ACC112 (cell line): ENCODE measurements at regions not wholly inside any gene's neighbourhood (a gene's known extent, or its start where the extent isn't known, plus 50 kb on each side); places are given as distances from the start of the nearest gene placed in this dataset.
A peak's percentile ranks its signal among the peaks of the same experiment; 100 is the strongest.

Experiments
- H2AFZ ChIP-seq: fragments of 200-600 bp; sonication (generic); one replicate; pipeline ENCODE4 v1.6.0; 2017; ENCODE audit warnings: antibody characterized with exemption, low read length; ENCODE audit not compliant: unreplicated experiment
- H3K27ac ChIP-seq: fragments of 200-600 bp; sonication (generic); 2 replicates; pipeline ENCODE4 v1.5.1; 2014; ENCODE audit warnings: low read depth, mild to moderate bottlenecking, antibody characterized with exemption, low read length, moderate library complexity
- H3K27me3 ChIP-seq: fragments of 200-600 bp; sonication (generic); 2 replicates; pipeline ENCODE4 v1.6.1; 2014; ENCODE audit warnings: mild to moderate bottlenecking, antibody characterized with exemption, low read length, moderate library complexity, mixed read lengths; ENCODE audit not compliant: insufficient read depth
- H3K36me3 ChIP-seq: fragments of 200-600 bp; sonication (generic); 2 replicates; pipeline ENCODE4 v1.6.1; 2016; ENCODE audit warnings: mild to moderate bottlenecking, antibody characterized with exemption, low read length, moderate library complexity, mixed read lengths; ENCODE audit not compliant: insufficient read depth
- H3K4me1 ChIP-seq: fragments of 200-600 bp; sonication (generic); one replicate; pipeline ENCODE4 v1.6.1; 2016; ENCODE audit warnings: low read length, mixed read lengths; ENCODE audit not compliant: insufficient read depth, unreplicated experiment, control insufficient read depth
- H3K4me3 ChIP-seq: fragments of 200-600 bp; sonication (generic); 2 replicates; pipeline ENCODE4 v1.5.1; 2014; ENCODE audit warnings: mild to moderate bottlenecking, low read depth, low read length
- H3K79me2 ChIP-seq: fragments of 200-600 bp; sonication (generic); one replicate; pipeline ENCODE4 v1.6.0; 2016; ENCODE audit warnings: low read length; ENCODE audit not compliant: control insufficient read depth, unreplicated experiment, insufficient read depth

- Histone ChIP-seq H3K36me3 (no peaks in the 10 kb centered on the region), H3K27me3 (no peaks in the 10 kb centered on the region), H3K4me1 (peaks cover 5% of the 10 kb centered on the region), H2AFZ (peak overlapping the region; percentile 4), H3K79me2 (no peaks in the 10 kb centered on the region), H3K27ac (no peak overlapping the region), H3K4me3 (no peak overlapping the region)
Measured at GRCh38 chr15:56832125-56832524, 86.3 kb upstream of the TCF12 start.

- Histone ChIP-seq H3K27me3 (no peaks in the 10 kb centered on the region), H3K79me2 (no peaks in the 10 kb centered on the region), H3K27ac (no peak overlapping the region), H3K4me3 (no peak overlapping the region), H2AFZ (no peak overlapping the region), H3K4me1 (peaks cover 5% of the 10 kb centered on the region), H3K36me3 (no peaks in the 10 kb centered on the region)
Measured at GRCh38 chr15:56831467-56832005, 86.9 kb upstream of the TCF12 start.

DNA sequence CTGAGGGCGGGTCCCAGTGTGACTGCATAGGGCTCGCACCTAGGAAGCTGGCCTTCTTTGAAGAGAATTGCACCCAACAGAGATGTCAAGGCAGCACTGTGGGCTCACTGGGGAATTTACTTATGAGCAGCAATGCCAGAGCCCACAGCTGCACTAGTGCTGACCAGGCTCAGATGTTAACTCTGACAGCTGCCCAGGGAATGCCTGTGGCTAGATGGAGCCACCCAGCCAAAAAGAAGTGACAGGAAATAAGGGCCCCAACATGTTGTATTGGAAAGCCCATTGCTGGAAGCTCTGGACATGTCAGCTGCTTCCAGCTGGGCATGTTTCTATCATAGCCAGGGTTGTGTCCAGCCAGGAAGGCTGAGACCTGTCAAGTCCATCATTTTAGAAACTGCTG is 90.9 kb upstream of the ZNF280D start:
- H2AFZ ChIP-seq, result no peak overlapping the region
- no peak overlapping the region for H3K4me3 ChIP-seq
- no peak overlapping the region for H3K27ac ChIP-seq
- H3K79me2 ChIP-seq, result no peaks in the 10 kb centered on the region
- no peaks in the 10 kb centered on the region for H3K27me3 ChIP-seq
- H3K36me3 ChIP-seq, result no peaks in the 10 kb centered on the region
- H3K4me1 ChIP-seq, result peaks cover 6% of the 10 kb centered on the region

DNA sequence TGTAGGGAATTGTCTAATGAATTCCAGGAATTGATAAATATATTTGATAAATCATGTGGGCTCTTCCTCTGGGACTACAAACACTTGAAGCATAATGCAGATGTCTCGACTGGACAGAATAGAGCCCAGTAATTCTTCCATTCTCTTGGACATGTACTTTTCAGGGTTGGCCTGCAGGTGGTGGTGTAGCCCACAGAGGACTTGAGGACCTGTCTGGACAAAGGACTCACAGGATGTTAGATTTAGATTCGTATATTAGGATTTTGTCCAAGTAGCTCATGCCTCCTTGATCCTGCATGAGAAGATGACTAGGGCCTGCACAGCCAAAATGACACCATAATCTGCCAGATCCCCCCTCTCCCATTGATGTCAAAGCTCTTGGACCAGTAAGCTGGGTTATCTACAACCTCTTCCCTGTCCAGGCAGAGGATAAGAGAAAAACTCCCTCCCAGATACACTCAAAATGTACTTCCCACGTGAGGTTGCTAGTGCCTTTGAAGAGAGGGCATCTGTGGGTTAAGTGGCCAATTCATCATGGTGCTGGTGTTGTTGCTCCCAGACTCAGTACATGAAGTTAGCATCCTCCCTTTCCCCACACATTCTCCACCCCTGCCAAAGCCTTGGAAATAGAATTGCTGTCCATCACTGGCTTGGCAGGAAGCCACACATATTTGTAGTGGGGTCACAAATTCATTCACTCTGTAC is 88.6 kb upstream of the ZNF280D start:
- H3K4me3 ChIP-seq, result no peak overlapping the region

GRCh38 chr15:56820333-56820732 is 87.0 kb upstream of the ZNF280D start:
- Histone ChIP-seq H3K4me3 (no peak overlapping the region), H3K36me3 (no peaks in the 10 kb centered on the region), H3K79me2 (no peaks in the 10 kb centered on the region), H2AFZ (no peak overlapping the region), H3K4me1 (peaks cover 24% of the 10 kb centered on the region), H3K27ac (no peak overlapping the region), H3K27me3 (no peaks in the 10 kb centered on the region)

More for the DNA sequence above, 88.6 kb upstream of the ZNF280D start:
- H2AFZ ChIP-seq, result no peak overlapping the region
- H3K79me2 ChIP-seq, result no peaks in the 10 kb centered on the region
- H3K27me3 ChIP-seq, result no peaks in the 10 kb centered on the region
- H3K36me3 ChIP-seq, result no peaks in the 10 kb centered on the region
- H3K27ac ChIP-seq, result no peak overlapping the region
- peaks cover 20% of the 10 kb centered on the region for H3K4me1 ChIP-seq

- Histone ChIP-seq H3K36me3 (no peaks in the 10 kb centered on the region), H3K4me1 (peaks cover 24% of the 10 kb centered on the region), H3K27ac (peak overlapping the region; percentile 32; the same call in 1 of the 2 replicates), H3K4me3 (peak overlapping the region; percentile 0; the same call in 1 of the 2 replicates), H3K27me3 (no peaks in the 10 kb centered on the region), H2AFZ (peak overlapping the region; percentile 11), H3K79me2 (no peaks in the 10 kb centered on the region)
Measured at GRCh38 chr15:56817321-56818080, 84.2 kb upstream of the ZNF280D start.

DNA sequence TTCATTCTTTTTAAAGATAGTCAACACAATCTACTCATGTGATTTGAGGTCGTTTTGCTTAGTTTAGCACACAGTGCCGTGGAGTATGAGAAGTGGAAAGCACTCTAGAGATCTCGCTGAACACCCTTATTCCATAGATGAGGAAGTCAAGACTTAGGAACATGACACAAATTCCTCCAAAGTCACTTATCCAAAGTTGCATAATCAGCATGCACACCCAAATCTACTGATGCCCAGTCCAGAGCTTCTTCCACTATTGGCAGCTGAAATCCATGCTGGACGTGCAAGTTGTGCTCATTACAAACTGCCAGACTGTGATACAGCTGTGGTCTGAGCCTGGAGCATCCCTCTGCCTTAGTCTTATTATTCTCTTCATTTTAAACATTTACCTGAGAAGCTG is 83.5 kb upstream of the ZNF280D start:
- Histone ChIP-seq H3K27me3 (no peaks in the 10 kb centered on the region), H3K4me3 (peak overlapping the region; percentile 0; the same call in 1 of the 2 replicates), H3K79me2 (no peaks in the 10 kb centered on the region), H3K27ac (no peak overlapping the region), H3K4me1 (peaks cover 18% of the 10 kb centered on the region), H3K36me3 (no peaks in the 10 kb centered on the region), H2AFZ (no peak overlapping the region)

DNA sequence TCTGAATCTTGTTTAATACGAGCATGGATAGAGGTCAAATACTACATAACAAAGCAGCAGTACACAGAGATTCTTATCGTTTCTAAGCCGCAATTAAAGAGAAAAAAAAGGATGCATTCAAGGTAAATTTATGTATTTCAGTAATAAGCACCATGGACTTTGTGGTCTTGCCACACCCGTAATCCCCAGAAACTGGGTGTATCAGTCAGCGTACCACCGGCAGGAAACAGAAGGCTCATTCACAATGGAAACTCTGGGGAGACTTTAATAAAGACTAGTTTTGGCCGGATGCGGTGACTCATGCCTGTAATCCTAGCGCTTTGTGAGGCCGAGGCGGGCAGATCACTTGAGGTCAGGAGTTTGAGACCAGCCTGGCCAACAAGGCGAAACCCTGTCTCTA is 81.9 kb upstream of the ZNF280D start:
- no peaks in the 10 kb centered on the region for H3K36me3 ChIP-seq
- H3K4me3 ChIP-seq, result no peak overlapping the region
- H3K27me3 ChIP-seq, result no peaks in the 10 kb centered on the region
- H2AFZ ChIP-seq, result no peak overlapping the region
- H3K27ac ChIP-seq, result no peak overlapping the region
- H3K4me1 ChIP-seq, result peaks cover 18% of the 10 kb centered on the region
- no peaks in the 10 kb centered on the region for H3K79me2 ChIP-seq

GRCh38 chr15:56814429-56814828 is 81.1 kb upstream of the ZNF280D start:
- no peaks in the 10 kb centered on the region for H3K79me2 ChIP-seq
- H3K27ac ChIP-seq, result no peak overlapping the region
- H2AFZ ChIP-seq, result no peak overlapping the region
- peaks cover 18% of the 10 kb centered on the region for H3K4me1 ChIP-seq
- no peaks in the 10 kb centered on the region for H3K36me3 ChIP-seq
- no peak overlapping the region for H3K4me3 ChIP-seq
- H3K27me3 ChIP-seq, result no peaks in the 10 kb centered on the region

DNA sequence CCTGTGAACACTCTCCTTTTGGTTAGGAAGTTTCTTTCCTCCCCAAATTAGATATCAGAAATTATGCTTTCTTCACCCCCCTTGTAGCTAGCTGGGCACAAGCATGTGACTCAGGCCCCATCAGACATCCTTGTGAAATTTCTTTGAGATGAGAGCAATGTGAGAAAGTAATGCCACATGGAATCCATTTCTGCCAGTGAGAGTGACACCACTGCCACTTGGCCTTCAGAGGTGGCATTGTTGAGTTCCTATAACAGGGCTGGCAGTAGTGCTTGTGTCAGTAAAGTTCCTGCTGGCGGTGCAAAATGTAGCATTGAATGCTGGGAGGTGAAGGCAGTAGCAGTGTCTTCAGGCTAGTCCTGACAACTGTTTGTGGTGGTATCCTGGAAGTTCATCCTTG is 80.7 kb upstream of the ZNF280D start:
- Histone ChIP-seq H3K27me3 (no peaks in the 10 kb centered on the region), H3K27ac (no peak overlapping the region), H3K4me3 (no peak overlapping the region), H3K79me2 (no peaks in the 10 kb centered on the region), H2AFZ (no peak overlapping the region), H3K36me3 (no peaks in the 10 kb centered on the region), H3K4me1 (peaks cover 18% of the 10 kb centered on the region)

GRCh38 chr15:56812961-56813360 is 79.7 kb upstream of the ZNF280D start:
- Histone ChIP-seq H3K27ac (no peak overlapping the region), H2AFZ (no peak overlapping the region), H3K4me3 (no peak overlapping the region), H3K4me1 (peaks cover 15% of the 10 kb centered on the region), H3K27me3 (no peaks in the 10 kb centered on the region), H3K36me3 (no peaks in the 10 kb centered on the region), H3K79me2 (no peaks in the 10 kb centered on the region)
